K562 (cell line): ENCODE measurements at regions not wholly inside any gene's neighbourhood (a gene's known extent, or its start where the extent isn't known, plus 50 kb on each side); places are given as distances from the start of the nearest gene placed in this dataset.

Experiments
- ATAC-seq: fragments of 200-7000 bp; cut with Tn5 transposase; 3 replicates; pipeline ENCODE4 v1.9.1; 2020; ENCODE audit warnings: moderate library complexity
- BruUV-seq: library from RNA; stranded (reverse); fragments of 400-500 nt; replicated peaks from 2 replicates; lab custom pipeline; 2021; lab: Mats Ljungman, UMichigan
- CTCF ChIA-PET: fragments of 300-600 bp; formaldehyde crosslinking; extraction: SDS; loops from one replicate; lab custom pipeline; 2021; ENCODE audit warnings: low intra/inter-chr PET ratio; lab: Yijun Ruan, JAX
- POLR2A ChIA-PET: fragments of 300-600, 350-650 bp; sonication (Branson Sonifier 250); formaldehyde crosslinking; extraction: SDS; loops from one replicate; lab custom pipeline; 2021; ENCODE audit warnings: antibody characterized with exemption, inconsistent platforms; lab: Yijun Ruan, JAX
- DNase-seq, 4 experiments: peaks; one replicate each; pipeline versions ENCODE4 v3.0.0 to v3.0.0-alpha.2; 2011 to 2018; ENCODE audit warnings: low spot score in 3 of 4, mixed read lengths in 3 of 4; ENCODE audit errors: extremely low read depth in 1 of 4
- FAIRE-seq: peaks from 2 replicates; lab custom pipeline; 2011; peaks lifted over from hg19 to GRCh38; lab: Jason Lieb, UNC
- H2AFZ ChIP-seq: 2 replicates; pipeline ENCODE4 v1.6.0; 2011; ENCODE audit warnings: low read depth, low read length, control low read depth, inconsistent platforms
- H3K27ac ChIP-seq: fragments of 200-600 bp; 3 replicates; pipeline ENCODE4 v1.8.0; 2011; ENCODE audit warnings: low read depth, mild to moderate bottlenecking, control low read depth, inconsistent platforms, low read length, moderate library complexity, mixed read lengths; ENCODE audit errors: extremely low read depth
- H3K27me3 ChIP-seq, 2 experiments: fragments of 300-600 bp in 1 of 2; 2 replicates in 1 of 2; 3 replicates in 1 of 2; pipeline versions ENCODE4 v1.6.0 to v1.8.0; 2011; ENCODE audit warnings: inconsistent platforms in 2 of 2, low read length in 2 of 2, mild to moderate bottlenecking in 1 of 2, mixed read lengths in 1 of 2, moderate library complexity in 1 of 2; ENCODE audit not compliant: control insufficient read depth in 2 of 2, insufficient read depth in 2 of 2
- H3K36me3 ChIP-seq: fragments of 300-600 bp; 3 replicates; pipeline ENCODE4 v1.8.0; 2011; ENCODE audit warnings: mild to moderate bottlenecking, low read length, inconsistent platforms; ENCODE audit not compliant: control insufficient read depth, insufficient read depth
- H3K4me1 ChIP-seq, 2 experiments: fragments of 200-600 bp in 1 of 2; replicated peaks in 1 of 2; 2 replicates in 1 of 2; 3 replicates in 1 of 2; pipeline versions ENCODE4 v1.5.1 to v1.8.0; 2011; ENCODE audit warnings: inconsistent platforms in 2 of 2, low read length in 2 of 2, mild to moderate bottlenecking in 1 of 2, mixed read lengths in 1 of 2, moderate library complexity in 1 of 2; ENCODE audit not compliant: control insufficient read depth in 2 of 2, insufficient read depth in 2 of 2
- H3K4me2 ChIP-seq: 2 replicates; pipeline ENCODE4 v1.6.1; 2011; ENCODE audit warnings: low read length, control low read depth, inconsistent platforms, mixed read lengths; ENCODE audit not compliant: insufficient read depth
- H3K4me3 ChIP-seq: fragments of 200-600 bp; sonication (generic), shearing (Covaris generic); 2 replicates; pipeline ENCODE4 v1.5.1; 2016; ENCODE audit warnings: control low read depth, inconsistent platforms
- H3K79me2 ChIP-seq: fragments of 200-600 bp; 3 replicates; pipeline ENCODE4 v1.8.0; 2011; ENCODE audit warnings: low read length, inconsistent platforms; ENCODE audit not compliant: control insufficient read depth, insufficient read depth
- H3K9ac ChIP-seq, 2 experiments: 2 replicates each; pipeline versions ENCODE4 v1.6.0 to v1.6.1; 2011; ENCODE audit warnings: low read depth in 2 of 2, low read length in 2 of 2, control low read depth in 1 of 2, inconsistent platforms in 1 of 2, mild to moderate bottlenecking in 1 of 2, mixed read lengths in 1 of 2; ENCODE audit not compliant: insufficient read depth in 1 of 2
- H3K9me1 ChIP-seq: one replicate; pipeline ENCODE4 v1.6.0; 2011; ENCODE audit warnings: inconsistent platforms, mild to moderate bottlenecking, low read length, moderate library complexity; ENCODE audit not compliant: control insufficient read depth, insufficient read depth
- H3K9me3 ChIP-seq: replicated peaks from 2 replicates; pipeline ENCODE4 v1.5.1; 2011; ENCODE audit warnings: low read depth, low read length, inconsistent platforms; ENCODE audit not compliant: control insufficient read depth, insufficient read depth
- H4K20me1 ChIP-seq: replicated peaks from 2 replicates; pipeline ENCODE4 v1.6.1; 2011; ENCODE audit warnings: low read length, inconsistent platforms, mixed read lengths; ENCODE audit not compliant: control insufficient read depth, insufficient read depth
- ELF4 ChIP-seq: fragments of 450-650 bp; formaldehyde crosslinking; IDR thresholded peaks from 2 replicates; pipeline ENCODE4 v1.4.0; 2022; ENCODE audit warnings: missing genetic modification characterization
- KLF10 ChIP-seq: fragments of 250-450 bp; sonication (Bioruptor Pico); IDR thresholded peaks from 2 replicates; pipeline ENCODE4 v1.6.1; 2021; ENCODE audit warnings: matching md5 sums
- MXI1 ChIP-seq: IDR thresholded peaks from 2 replicates; pipeline ENCODE4 v1.6.1; 2011; ENCODE audit warnings: low read depth, mild to moderate bottlenecking, improper control_type of control experiment, low read length
- PRMT5 ChIP-seq: sonication (generic); formaldehyde crosslinking; IDR thresholded peaks from 2 replicates; pipeline ENCODE4 v1.5.0; 2020; ENCODE audit warnings: missing genetic modification reagents
- SAP30 ChIP-seq: fragments of 200-600 bp; sonication (generic); IDR thresholded peaks from 2 replicates; pipeline ENCODE4 v1.6.1; 2012; ENCODE audit warnings: borderline replicate concordance, low read depth, mild to moderate bottlenecking, moderate library complexity, low read length, control low read depth, inconsistent platforms; ENCODE audit not compliant: insufficient read depth, poor library complexity, severe bottlenecking
- SIX5 ChIP-seq, 2 experiments: IDR thresholded peaks; 2 replicates each; pipeline ENCODE4 v1.6.1; 2011; ENCODE audit warnings: low read length in 2 of 2, borderline replicate concordance in 1 of 2, low read depth in 1 of 2, mild to moderate bottlenecking in 1 of 2, moderate library complexity in 1 of 2; ENCODE audit not compliant: insufficient read depth in 1 of 2
- STAT5B ChIP-seq: fragments of 250-450 bp; sonication (Bioruptor Pico); IDR thresholded peaks from 2 replicates; pipeline ENCODE4 v1.8.0; 2021; ENCODE audit warnings: mild to moderate bottlenecking, inconsistent platforms
- TCF7 ChIP-seq: sonication (generic); IDR thresholded peaks from 2 replicates; pipeline ENCODE4 v1.6.1; 2016; ENCODE audit warnings: antibody characterized with exemption, borderline replicate concordance
- ZNF174 ChIP-seq: fragments of 250-450 bp; sonication (Bioruptor Pico); IDR thresholded peaks from 2 replicates; pipeline ENCODE4 v1.4.0; 2020; ENCODE audit warnings: mild to moderate bottlenecking
- WGBS: fragments of 100-300 bp; shearing (Covaris generic); methylation state at CpG from one replicate; pipeline ENCODE4 v1.1.6; 2016; ENCODE audit warnings: low coverage, mixed read lengths; ENCODE audit not compliant: insufficient coverage; ENCODE audit errors: missing lambda C conversion rate; 5-methylcytosine and 5-hydroxymethylcytosine counted together
- in situ Hi-C: fragments of 300-500 bp; cut with MboI; formaldehyde crosslinking; loops from 4 replicates; pipeline ENCODE4 v1.15.0; 2018; ENCODE audit warnings: inconsistent platforms, mixed read lengths
- intact Hi-C: fragments of 100-400 bp; cut with micrococcal nuclease; formaldehyde crosslinking; loops from 2 replicates; pipeline ENCODE4 v1.14.2; 2022
- TF ChIP-seq, protein P1 (sequence below): fragments of 250-450 bp; sonication (Bioruptor Pico); IDR thresholded peaks from 2 replicates; pipeline ENCODE4 v1.8.0; 2021; ENCODE audit warnings: mild to moderate bottlenecking, moderate library complexity
- TF ChIP-seq, protein P2 (sequence below): fragments of 250-450 bp; sonication (Bioruptor Pico); IDR thresholded peaks from 2 replicates; pipeline ENCODE4 v1.4.0; 2020; ENCODE audit warnings: mild to moderate bottlenecking, moderate library complexity

DNA sequence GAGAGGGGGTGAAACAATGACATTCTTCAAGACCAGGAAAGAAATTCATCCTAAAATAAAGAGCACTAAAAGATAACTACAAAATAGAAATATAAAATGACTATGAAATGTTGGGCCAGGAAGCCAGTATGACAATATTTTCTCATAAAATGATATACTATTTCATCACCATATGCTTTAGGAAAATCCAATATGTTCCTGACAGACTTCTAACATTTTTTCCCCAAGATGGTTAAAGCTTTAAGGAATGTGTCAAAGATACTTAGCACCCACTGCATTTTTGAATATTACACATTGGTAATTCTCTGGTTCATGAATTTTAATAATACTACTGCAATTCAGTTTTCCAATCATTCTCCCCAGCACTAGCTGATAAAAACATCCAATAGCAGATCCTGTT, 87.7 kb upstream of the PLEKHG7 start:
- POLR2A ChIA-PET = interaction anchor here (1.0 kb wide), 1 partner anchor 470 kb away, joined by 3 read pairs; the partner anchor contains the start of gene BTG1
- Histone ChIP-seq H2AFZ (no peak overlapping the region), H3K36me3 (no peaks in the 10 kb centered on the region), H3K27ac (no peak overlapping the region), H3K9me3 (no peaks in the 10 kb centered on the region), H3K9ac (no peak overlapping the region), H3K27me3 (no peaks in the 10 kb centered on the region; a peak in 1 of 5 replicates), H3K79me2 (no peaks in the 10 kb centered on the region), H3K4me3 (no peak overlapping the region), H3K4me2 (no peak overlapping the region), H3K4me1 (no peaks in the 10 kb centered on the region), H3K9me1 (no peaks in the 10 kb centered on the region), H4K20me1 (no peaks in the 10 kb centered on the region)
- DNase-seq (no peak), FAIRE-seq (no peak), ATAC-seq (no peak)
- intact Hi-C loops = no loop called here
- CTCF ChIA-PET = no interaction called here
- no peak for TF ChIP-seq ELF4
- BruUV-seq = no TSS peak
- in situ Hi-C loops = no loop called here

DNA sequence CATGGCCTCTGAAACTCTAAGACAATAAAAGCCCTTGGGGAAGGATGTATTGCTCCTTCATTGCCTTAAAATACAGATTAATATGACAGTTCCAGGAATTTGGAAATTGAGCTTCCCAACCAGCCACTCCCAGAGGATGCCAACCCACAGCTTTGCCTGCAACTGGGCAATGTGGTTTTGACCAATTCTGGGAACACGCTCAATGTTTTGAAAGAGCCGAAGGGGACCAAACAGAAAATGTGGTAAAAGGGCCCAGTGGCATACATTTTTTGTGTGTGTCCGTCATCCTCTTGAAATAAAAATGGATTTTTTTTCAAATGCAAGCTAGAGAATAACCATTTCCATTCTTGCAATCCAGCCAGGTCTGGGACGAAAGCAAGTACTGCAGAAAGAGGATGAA, 88.3 kb upstream of the PLEKHG7 start:
- Histone ChIP-seq H3K9me1 (no peaks in the 10 kb centered on the region), H3K9ac (no peak overlapping the region), H3K4me1 (no peaks in the 10 kb centered on the region), H3K36me3 (no peaks in the 10 kb centered on the region), H3K4me3 (no peak overlapping the region), H4K20me1 (no peaks in the 10 kb centered on the region), H2AFZ (no peak overlapping the region), H3K4me2 (no peak overlapping the region), H3K9me3 (no peaks in the 10 kb centered on the region), H3K79me2 (no peaks in the 10 kb centered on the region), H3K27me3 (no peaks in the 10 kb centered on the region; a peak in 1 of 5 replicates), H3K27ac (no peak overlapping the region)
- TF ChIP-seq ZNF174 (CRISPR knock-in tag) = no peak
- TF ChIP-seq KLF10 (CRISPR knock-in tag) = no peak
- TF ChIP-seq MXI1 = no peak
- TF ChIP-seq, protein P1, sequence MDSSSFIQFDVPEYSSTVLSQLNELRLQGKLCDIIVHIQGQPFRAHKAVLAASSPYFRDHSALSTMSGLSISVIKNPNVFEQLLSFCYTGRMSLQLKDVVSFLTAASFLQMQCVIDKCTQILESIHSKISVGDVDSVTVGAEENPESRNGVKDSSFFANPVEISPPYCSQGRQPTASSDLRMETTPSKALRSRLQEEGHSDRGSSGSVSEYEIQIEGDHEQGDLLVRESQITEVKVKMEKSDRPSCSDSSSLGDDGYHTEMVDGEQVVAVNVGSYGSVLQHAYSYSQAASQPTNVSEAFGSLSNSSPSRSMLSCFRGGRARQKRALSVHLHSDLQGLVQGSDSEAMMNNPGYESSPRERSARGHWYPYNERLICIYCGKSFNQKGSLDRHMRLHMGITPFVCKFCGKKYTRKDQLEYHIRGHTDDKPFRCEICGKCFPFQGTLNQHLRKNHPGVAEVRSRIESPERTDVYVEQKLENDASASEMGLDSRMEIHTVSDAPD = no peak
- TF ChIP-seq PRMT5 (CRISPR knock-in tag) = no peak
- TF ChIP-seq SIX5 (IDR thresholded peaks at IDR 0.05; ENCODE audit: borderline replicate concordance in 1 of 2, insufficient read depth in 1 of 2, low read depth in 1 of 2, low read length in 2 of 2) = no peak
- TF ChIP-seq SAP30 = no peak
- no peak for TF ChIP-seq STAT5B (CRISPR knock-in tag)
- TF ChIP-seq TCF7 = no peak
- TF ChIP-seq, protein P2, sequence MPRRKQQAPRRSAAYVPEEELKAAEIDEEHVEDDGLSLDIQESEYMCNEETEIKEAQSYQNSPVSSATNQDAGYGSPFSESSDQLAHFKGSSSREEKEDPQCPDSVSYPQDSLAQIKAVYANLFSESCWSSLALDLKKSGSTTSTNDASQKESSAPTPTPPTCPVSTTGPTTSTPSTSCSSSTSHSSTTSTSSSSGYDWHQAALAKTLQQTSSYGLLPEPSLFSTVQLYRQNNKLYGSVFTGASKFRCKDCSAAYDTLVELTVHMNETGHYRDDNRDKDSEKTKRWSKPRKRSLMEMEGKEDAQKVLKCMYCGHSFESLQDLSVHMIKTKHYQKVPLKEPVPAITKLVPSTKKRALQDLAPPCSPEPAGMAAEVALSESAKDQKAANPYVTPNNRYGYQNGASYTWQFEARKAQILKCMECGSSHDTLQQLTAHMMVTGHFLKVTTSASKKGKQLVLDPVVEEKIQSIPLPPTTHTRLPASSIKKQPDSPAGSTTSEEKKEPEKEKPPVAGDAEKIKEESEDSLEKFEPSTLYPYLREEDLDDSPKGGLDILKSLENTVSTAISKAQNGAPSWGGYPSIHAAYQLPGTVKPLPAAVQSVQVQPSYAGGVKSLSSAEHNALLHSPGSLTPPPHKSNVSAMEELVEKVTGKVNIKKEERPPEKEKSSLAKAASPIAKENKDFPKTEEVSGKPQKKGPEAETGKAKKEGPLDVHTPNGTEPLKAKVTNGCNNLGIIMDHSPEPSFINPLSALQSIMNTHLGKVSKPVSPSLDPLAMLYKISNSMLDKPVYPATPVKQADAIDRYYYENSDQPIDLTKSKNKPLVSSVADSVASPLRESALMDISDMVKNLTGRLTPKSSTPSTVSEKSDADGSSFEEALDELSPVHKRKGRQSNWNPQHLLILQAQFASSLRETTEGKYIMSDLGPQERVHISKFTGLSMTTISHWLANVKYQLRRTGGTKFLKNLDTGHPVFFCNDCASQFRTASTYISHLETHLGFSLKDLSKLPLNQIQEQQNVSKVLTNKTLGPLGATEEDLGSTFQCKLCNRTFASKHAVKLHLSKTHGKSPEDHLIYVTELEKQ (CRISPR knock-in tag) = no peak
- in situ Hi-C loops = no loop called here
- WGBS = 0% methylated on average over 4 of the region's 4 CpGs
- no TSS peak for BruUV-seq
- DNase-seq (no peak), FAIRE-seq (no peak), ATAC-seq (no peak)
- POLR2A ChIA-PET = interaction anchor here (0.7 kb wide), 1 partner anchor 134 kb away, joined by 3 read pairs; no protein-coding TSS in a partner anchor
- intact Hi-C loops = no loop called here
- CTCF ChIA-PET = no interaction called here
